Endodermal cell (in vitro differentiated cells): ENCODE measurements at regions not wholly inside any gene's neighbourhood (a gene's known extent, or its start where the extent isn't known, plus 50 kb on each side); places are given as distances from the start of the nearest gene placed in this dataset.

Source experiments
- DNase-seq: peaks from one replicate; pipeline ENCODE4 v3.0.0-alpha.2; 2017
- H3K27ac ChIP-seq: 2 replicates; pipeline ENCODE4 v1.5.1; 2013; ENCODE audit warnings: mild to moderate bottlenecking, low read depth, low read length, moderate library complexity
- H3K27me3 ChIP-seq: 2 replicates; pipeline ENCODE4 v1.6.1; 2013; ENCODE audit warnings: mild to moderate bottlenecking, low read length, moderate library complexity; ENCODE audit not compliant: insufficient read depth, control insufficient read depth, poor library complexity, severe bottlenecking
- H3K36me3 ChIP-seq: 2 replicates; pipeline ENCODE4 v1.7.0; 2013; ENCODE audit warnings: mild to moderate bottlenecking, low read length, moderate library complexity; ENCODE audit not compliant: control insufficient read depth, insufficient read depth
- H3K4me1 ChIP-seq: one replicate; pipeline ENCODE4 v1.7.0; 2013; ENCODE audit warnings: low read length; ENCODE audit not compliant: control insufficient read depth, insufficient read depth
- H3K4me3 ChIP-seq: 2 replicates; pipeline ENCODE4 v1.5.1; 2013; ENCODE audit warnings: mild to moderate bottlenecking, low read length, moderate library complexity
- H3K9ac ChIP-seq: 2 replicates; pipeline ENCODE4 v1.6.1; 2013; ENCODE audit warnings: mild to moderate bottlenecking, low read length, moderate library complexity; ENCODE audit not compliant: poor library complexity, severe bottlenecking; ENCODE audit errors: extremely low read depth
- H3K9me3 ChIP-seq: 2 replicates; pipeline ENCODE4 v1.6.1; 2013; ENCODE audit warnings: mild to moderate bottlenecking, low read length, moderate library complexity; ENCODE audit not compliant: control insufficient read depth
- H3K27ac Mint-ChIP-seq: 2 replicates; pipeline ENCODE4 v1.8.0; 2020; ENCODE audit warnings: mixed read lengths
- H3K27me3 Mint-ChIP-seq: 2 replicates; pipeline ENCODE4 v1.8.0; 2021; ENCODE audit warnings: mild to moderate bottlenecking, mixed read lengths; ENCODE audit not compliant: insufficient read depth
- H3K36me3 Mint-ChIP-seq: 2 replicates; pipeline ENCODE4 v1.8.0; 2020; ENCODE audit warnings: low read depth, mixed read lengths
- H3K4me1 Mint-ChIP-seq: 2 replicates; pipeline ENCODE4 v1.8.0; 2020; ENCODE audit warnings: mixed read lengths
- H3K4me3 Mint-ChIP-seq: 2 replicates; pipeline ENCODE4 v1.8.0; 2020; ENCODE audit warnings: mild to moderate bottlenecking, moderate library complexity, mixed read lengths
- H3K9me3 Mint-ChIP-seq: 2 replicates; pipeline ENCODE4 v1.8.0; 2020; ENCODE audit warnings: mild to moderate bottlenecking, mixed read lengths
- CTCF ChIP-seq: fragments of 200-600 bp; sonication (generic); conservative IDR thresholded peaks from 2 replicates; pipeline ENCODE4 v1.5.0; 2021; ENCODE audit warnings: antibody characterized with exemption, mild to moderate bottlenecking
- WGBS, 2 experiments: methylation state at CpG; one replicate each; pipeline versions ENCODE4 v1.1.5 to v1.1.7; 2013; ENCODE audit warnings: missing lambda C conversion rate in 2 of 2, mixed read lengths in 1 of 2; ENCODE audit not compliant: insufficient coverage in 1 of 2, insufficient read length in 1 of 2; 5-methylcytosine and 5-hydroxymethylcytosine counted together

DNA sequence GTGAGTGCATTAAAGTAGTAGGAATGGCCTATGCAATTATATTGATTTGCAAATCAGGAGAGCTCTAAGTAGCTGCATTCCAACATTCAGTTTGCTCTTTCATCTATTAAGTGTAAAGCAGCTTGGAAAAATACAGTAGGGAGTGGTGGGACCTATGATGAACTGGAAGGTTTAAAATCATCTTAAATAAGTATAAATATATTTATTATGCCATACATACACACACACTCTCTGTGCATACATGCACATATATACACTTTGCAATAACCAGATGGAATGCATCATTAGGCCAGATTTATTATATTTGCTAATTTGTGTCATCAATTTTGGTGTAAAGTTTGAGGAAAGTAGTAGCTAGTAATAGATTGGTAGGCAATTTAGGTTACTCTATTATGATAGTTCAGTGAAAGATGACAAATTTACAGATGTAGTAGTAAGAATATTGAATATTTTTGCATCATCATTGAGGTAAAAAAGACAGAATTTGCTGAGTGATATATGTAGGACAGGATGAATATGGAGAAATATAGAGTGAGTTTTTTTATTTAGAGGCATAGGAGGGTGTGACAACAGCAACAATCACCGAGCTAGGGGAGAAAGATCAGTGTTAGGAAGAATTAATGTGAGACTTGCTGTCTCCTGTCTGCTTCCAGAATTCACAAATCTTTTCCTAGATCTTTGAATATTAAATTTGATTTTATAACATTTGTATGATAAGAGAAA lies 961.0 kb upstream of the CDH2 start:
- no peaks in the 10 kb centered on the region for H3K9me3 Mint-ChIP-seq
- no peaks in the 10 kb centered on the region for H3K27me3 Mint-ChIP-seq
- no peak overlapping the region for H3K4me3 Mint-ChIP-seq
- no peaks in the 10 kb centered on the region for H3K36me3 ChIP-seq
- no peak overlapping the region for H3K27ac Mint-ChIP-seq
- no peak for DNase-seq
- no peaks in the 10 kb centered on the region for H3K4me1 ChIP-seq
- H3K27me3 ChIP-seq, result no peaks in the 10 kb centered on the region
- H3K4me1 Mint-ChIP-seq, result peaks cover 3% of the 10 kb centered on the region
- H3K9me3 ChIP-seq, result no peaks in the 10 kb centered on the region
- 100% methylated on average over 1 of the region's 1 CpG; no CpG with 5 or more reads in 1 of the 2 experiments for WGBS, 2 experiments
- H3K27ac ChIP-seq, result no peak overlapping the region
- no peak for TF ChIP-seq CTCF
- no peak overlapping the region for H3K9ac ChIP-seq
- H3K36me3 Mint-ChIP-seq, result no peaks in the 10 kb centered on the region
- H3K4me3 ChIP-seq, result no peak overlapping the region

DNA sequence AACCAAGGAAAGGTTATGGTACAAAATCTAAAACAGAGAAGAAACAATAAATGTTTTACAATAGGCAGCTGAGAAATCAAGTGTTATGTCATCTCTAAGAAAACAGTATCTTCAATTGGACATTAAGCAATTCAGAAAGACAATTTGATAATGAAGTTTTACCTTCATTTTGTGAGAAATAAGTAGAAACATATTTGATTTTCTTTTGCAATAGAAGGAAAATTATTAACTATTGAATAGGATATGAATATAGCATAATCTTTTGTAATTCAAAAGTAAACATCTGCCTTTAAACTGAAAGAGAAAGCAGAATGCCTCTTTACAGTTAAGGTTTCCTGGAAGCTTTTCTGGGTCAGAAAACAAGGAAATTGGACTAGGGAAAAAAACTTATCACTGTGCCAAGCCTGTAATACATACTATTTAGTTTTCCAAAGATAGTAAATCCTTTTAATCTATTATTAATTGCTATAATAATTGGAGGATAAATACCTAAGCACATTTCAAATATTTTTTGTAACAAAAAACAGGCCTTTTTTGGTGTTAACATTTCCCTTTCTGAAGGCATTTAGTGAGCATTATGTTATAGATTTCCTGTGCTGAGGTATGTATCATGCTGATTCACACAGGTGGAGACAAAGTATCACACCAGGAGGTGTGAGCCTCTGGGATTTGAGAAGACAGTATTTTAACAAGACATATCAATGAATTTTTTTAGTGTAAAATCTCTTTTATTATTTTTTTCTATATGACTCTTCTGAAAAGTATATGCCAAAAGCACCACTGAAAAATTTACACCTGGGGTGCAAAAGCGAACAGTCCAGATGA lies 947.0 kb upstream of the CDH2 start:
- no peak overlapping the region for H3K9ac ChIP-seq
- H3K27ac ChIP-seq, result no peak overlapping the region
- Mint-ChIP-seq H3K4me1 (peaks cover 3% of the 10 kb centered on the region), H3K9me3 (no peaks in the 10 kb centered on the region), H3K36me3 (no peaks in the 10 kb centered on the region), H3K27me3 (no peaks in the 10 kb centered on the region), H3K4me3 (no peak overlapping the region), H3K27ac (no peak overlapping the region)
- TF ChIP-seq CTCF, result no peak
- no peaks in the 10 kb centered on the region for H3K9me3 ChIP-seq
- no peaks in the 10 kb centered on the region for H3K27me3 ChIP-seq
- H3K4me3 ChIP-seq, result no peak overlapping the region
- DNase-seq, result no peak
- peaks cover 4% of the 10 kb centered on the region for H3K4me1 ChIP-seq
- H3K36me3 ChIP-seq, result no peaks in the 10 kb centered on the region
- no CpG with 5 or more reads among the region's 1 CpG for WGBS, 2 experiments

GRCh38 chr18:29104671-29105070 lies 927.7 kb upstream of the CDH2 start:
- no peak for DNase-seq
- Histone ChIP-seq H3K27me3 (no peaks in the 10 kb centered on the region), H3K4me1 (peaks cover 4% of the 10 kb centered on the region), H3K27ac (no peak overlapping the region), H3K9ac (no peak overlapping the region), H3K9me3 (no peaks in the 10 kb centered on the region), H3K4me3 (no peak overlapping the region), H3K36me3 (no peaks in the 10 kb centered on the region)
- peaks cover 4% of the 10 kb centered on the region for H3K36me3 Mint-ChIP-seq
- H3K4me1 Mint-ChIP-seq, result peaks cover 19% of the 10 kb centered on the region
- 91 to 93% methylated on average over 5 to 6 of the region's 6 CpGs for WGBS, 2 experiments
- H3K9me3 Mint-ChIP-seq, result no peaks in the 10 kb centered on the region
- no peak overlapping the region for H3K27ac Mint-ChIP-seq
- H3K4me3 Mint-ChIP-seq, result no peak overlapping the region
- no peak for TF ChIP-seq CTCF
- H3K27me3 Mint-ChIP-seq, result no peaks in the 10 kb centered on the region
